Transverse colon (tissue), 4 donors: ENCODE measurements at regions not wholly inside any gene's neighbourhood (a gene's known extent, or its start where the extent isn't known, plus 50 kb on each side); places are given as distances from the start of the nearest gene placed in this dataset.
A peak's percentile ranks its signal among the peaks of the same experiment; 100 is the strongest.

Source experiments
- DNase-seq: peaks from one replicate; pipeline ENCODE4 v3.0.0-alpha.2; 2019
- H3K27ac ChIP-seq, 4 donors: fragments of 200-600 bp; sonication (generic); 2 replicates each; pipeline ENCODE4 v1.5.1; 2016 to 2018; ENCODE audit warnings: inconsistent platforms in 4 of 4
- H3K27me3 ChIP-seq: fragments of 200-600 bp; sonication (generic); 2 replicates; pipeline ENCODE4 v1.5.1; 2017; ENCODE audit warnings: inconsistent platforms
- H3K36me3 ChIP-seq, 4 donors: fragments of 200-600 bp; sonication (generic); 2 replicates each; pipeline ENCODE4 v1.5.1; 2017 to 2019; ENCODE audit warnings: inconsistent platforms in 4 of 4
- H3K4me1 ChIP-seq, 4 donors: fragments of 200-600 bp; sonication (generic); 2 replicates each; pipeline ENCODE4 v1.5.1; 2017 to 2020; ENCODE audit warnings: inconsistent platforms in 4 of 4
- H3K4me3 ChIP-seq, 4 donors: fragments of 200-600 bp; sonication (generic); 1 replicate in 1 of 4; 2 replicates in 3 of 4; pipeline versions ENCODE4 v1.5.1 to v1.6.1; 2017 to 2019; ENCODE audit warnings: inconsistent platforms in 4 of 4
- H3K9me3 ChIP-seq, 2 donors: fragments of 200-600 bp; sonication (generic); 2 replicates each; pipeline ENCODE4 v1.5.1; 2017 to 2019; ENCODE audit warnings: inconsistent platforms in 2 of 2
- CTCF ChIP-seq, 5 experiments: fragments of 200-600 bp in 3 of 5; fragments of 450-650 bp in 2 of 5; sonication (generic) in 3 of 5; IDR thresholded peaks; 1 replicate in 2 of 5; 2 replicates in 3 of 5; pipeline ENCODE4 v1.5.1; 2016 to 2017; ENCODE audit warnings: antibody characterized with exemption in 5 of 5, inconsistent platforms in 3 of 5, mild to moderate bottlenecking in 2 of 5, moderate library complexity in 1 of 5
- EP300 ChIP-seq: sonication (generic); formaldehyde crosslinking; IDR thresholded peaks from one replicate; pipeline ENCODE4 v1.6.1; 2017; ENCODE audit warnings: antibody characterized with exemption, low read depth
- POLR2A ChIP-seq: fragments of 450-650 bp; IDR thresholded peaks from one replicate; pipeline ENCODE4 v1.6.1; 2016; ENCODE audit warnings: antibody characterized with exemption, mild to moderate bottlenecking, moderate library complexity
- POLR2AphosphoS5 ChIP-seq, 3 donors: sonication (generic); formaldehyde crosslinking; IDR thresholded peaks; one replicate each; pipeline ENCODE4 v1.6.1; 2016; ENCODE audit warnings: antibody characterized with exemption in 3 of 3
- WGBS, 2 donors: methylation state at CpG; one replicate each; pipeline ENCODE4 v1.1.5; 2018; ENCODE audit warnings: low coverage in 1 of 2; 5-methylcytosine and 5-hydroxymethylcytosine counted together
- in situ Hi-C, 4 donors: fragments of 200-750 bp; cut with MboI; loops; one replicate each; pipeline versions ENCODE4 v1.15.0 to v1.15.1; 2017; ENCODE audit warnings: low sequenced_read_pairs in 3 of 4, low pct_ligation_motif_present in 1 of 4, low pct_unique_long_range_greater_than_20kb in 1 of 4
- intact Hi-C: fragments of 100-400 bp; cut with DNase I; formaldehyde crosslinking; loops from one replicate; pipeline ENCODE4 v1.15.1; 2023; ENCODE audit warnings: low total_unique reads

GRCh38 chr11:110968348-110969062 lies 256.3 kb upstream of the ARHGAP20 start:
- H3K9me3 ChIP-seq: no peaks in the 10 kb centered on the region
- H3K4me3 ChIP-seq: no peak overlapping the region
- H3K27ac ChIP-seq: no peak overlapping the region
- in situ Hi-C loops: no loop called here
- 80 to 83% methylated on average over 3 to 4 of the region's 4 CpGs for WGBS, 2 donors
- TF ChIP-seq CTCF (IDR thresholded peaks at IDR 0.05) (no peak), POLR2A (no peak)
- intact Hi-C loops: no loop called here
- DNase-seq: no peak
- H3K36me3 ChIP-seq: no peaks in the 10 kb centered on the region
- no peaks in the 10 kb centered on the region for H3K27me3 ChIP-seq
- no peaks in the 10 kb centered on the region for H3K4me1 ChIP-seq

DNA sequence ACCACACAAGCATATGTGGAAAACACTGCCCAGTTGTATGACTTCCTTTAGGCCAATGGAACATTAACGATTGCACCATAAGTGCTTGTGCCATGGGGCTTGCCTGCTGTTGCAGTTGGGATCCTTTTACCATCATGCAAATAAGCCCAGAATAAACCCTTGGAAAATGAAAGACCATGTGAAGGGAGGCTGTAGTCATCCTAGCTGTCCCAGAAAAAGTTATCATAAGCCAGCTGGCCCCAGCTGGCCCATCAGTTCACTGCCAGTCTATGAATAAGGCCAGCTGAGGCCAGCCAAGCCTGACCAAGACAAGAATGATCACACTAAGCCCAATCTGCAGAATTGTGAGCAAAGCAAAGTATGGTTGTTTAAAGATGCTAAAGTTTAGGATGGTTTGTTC lies 253.9 kb upstream of the ARHGAP20 start:
- no peak overlapping the region for H3K27ac ChIP-seq
- no peaks in the 10 kb centered on the region for H3K9me3 ChIP-seq
- peaks cover 0 to 3% (median 0%) of the 10 kb centered on the region in 4 donors for H3K4me1 ChIP-seq
- intact Hi-C loops: no loop called here
- no peak overlapping the region for H3K4me3 ChIP-seq
- in situ Hi-C loops: no loop called here
- DNase-seq: no peak
- H3K27me3 ChIP-seq: no peaks in the 10 kb centered on the region
- no peaks in the 10 kb centered on the region for H3K36me3 ChIP-seq
- 71% methylated on average over 1 of the region's 1 CpG; no CpG with 5 or more reads in 1 of the 2 donors for WGBS, 2 donors
- TF ChIP-seq EP300: no peak

DNA sequence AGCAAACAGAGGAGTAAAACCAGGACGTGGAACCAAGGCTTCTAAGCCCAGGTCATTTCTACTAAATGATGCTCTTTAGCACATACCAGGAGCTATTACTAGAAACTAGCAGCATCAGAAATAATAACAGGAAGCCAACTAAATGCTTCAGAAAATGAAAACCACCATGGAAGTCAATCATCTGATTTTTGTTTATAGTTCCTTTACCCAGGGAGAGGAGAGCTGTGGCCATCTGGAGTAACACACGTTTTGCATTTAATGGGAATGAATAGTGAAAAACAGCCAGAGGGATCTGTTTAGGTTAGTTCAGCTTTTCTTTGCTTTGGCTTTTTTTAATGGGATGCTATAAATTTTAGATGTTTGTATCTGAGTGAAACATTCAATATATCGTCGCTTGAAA lies 250.7 kb upstream of the ARHGAP20 start:
- peak overlapping the region in 2 of 4 donors; percentile 9 to 19 for H3K27ac ChIP-seq
- in situ Hi-C loops (no loop called here), intact Hi-C loops (no loop called here)
- no peak for DNase-seq
- no peaks in the 10 kb centered on the region for H3K36me3 ChIP-seq
- no peak for TF ChIP-seq EP300
- TF ChIP-seq CTCF (IDR thresholded peaks at IDR 0.05): no peak
- TF ChIP-seq POLR2A: no peak
- TF ChIP-seq POLR2AphosphoS5 (IDR thresholded peaks at IDR 0.05): no peak
- peaks cover 0 to 3% (median 0%) of the 10 kb centered on the region in 4 donors for H3K4me1 ChIP-seq
- no peak overlapping the region for H3K4me3 ChIP-seq
- H3K27me3 ChIP-seq: no peaks in the 10 kb centered on the region
- 56 to 61% methylated on average over 4 of the region's 4 CpGs for WGBS, 2 donors
- H3K9me3 ChIP-seq: no peaks in the 10 kb centered on the region

DNA sequence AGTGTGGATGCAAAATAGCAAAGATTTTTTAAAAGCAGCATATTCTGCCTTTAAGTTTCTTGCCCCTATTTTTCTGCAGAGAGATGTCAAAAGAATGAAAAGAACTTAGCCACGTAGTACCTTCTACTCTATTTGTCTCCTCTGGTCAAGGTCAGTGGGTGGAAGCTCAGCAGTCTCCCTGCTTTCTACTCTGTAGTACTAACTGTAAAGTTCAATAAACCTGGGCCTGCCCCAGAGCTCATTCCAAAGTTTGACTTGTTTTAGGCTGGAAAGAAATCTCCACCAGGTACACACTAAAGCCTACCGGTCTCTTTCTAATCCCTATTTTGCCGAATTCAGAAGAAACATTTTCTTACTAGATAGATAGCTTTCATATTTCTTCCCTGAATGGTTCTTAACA lies 247.9 kb upstream of the ARHGAP20 start:
- no peak overlapping the region for H3K27ac ChIP-seq
- no peaks in the 10 kb centered on the region for H3K9me3 ChIP-seq
- 72 to 85% methylated on average over 3 of the region's 3 CpGs for WGBS, 2 donors
- in situ Hi-C loops (no loop called here), intact Hi-C loops (no loop called here)
- no peak for DNase-seq
- no peak for TF ChIP-seq EP300
- TF ChIP-seq CTCF (IDR thresholded peaks at IDR 0.05): no peak
- TF ChIP-seq POLR2AphosphoS5 (IDR thresholded peaks at IDR 0.05): no peak
- TF ChIP-seq POLR2A: no peak
- H3K27me3 ChIP-seq: no peaks in the 10 kb centered on the region
- no peak overlapping the region for H3K4me3 ChIP-seq
- no peaks in the 10 kb centered on the region for H3K36me3 ChIP-seq
- peaks cover 0 to 3% (median 0%) of the 10 kb centered on the region in 4 donors for H3K4me1 ChIP-seq

GRCh38 chr11:110958216-110958615 lies 246.0 kb upstream of the ARHGAP20 start:
- intact Hi-C loops (no loop called here), in situ Hi-C loops (no loop called here)
- Histone ChIP-seq H3K36me3 (no peaks in the 10 kb centered on the region), H3K4me3 (no peak overlapping the region), H3K9me3 (no peaks in the 10 kb centered on the region), H3K4me1 (peaks cover 0 to 3% (median 0%) of the 10 kb centered on the region in 4 donors), H3K27ac (no peak overlapping the region), H3K27me3 (no peaks in the 10 kb centered on the region)
- TF ChIP-seq EP300 (no peak), CTCF (IDR thresholded peaks at IDR 0.05) (no peak), POLR2A (no peak), POLR2AphosphoS5 (IDR thresholded peaks at IDR 0.05) (no peak)
- DNase-seq: no peak
- 92 to 97% methylated on average over 4 of the region's 4 CpGs for WGBS, 2 donors
